ENCODE measurements at regions not wholly inside any gene's neighbourhood (a gene's known extent, or its start where the extent isn't known, plus 50 kb on each side); places are given as distances from the start of the nearest gene placed in this dataset.

GRCh38 chr2:234438305-234438977 is 58.4 kb downstream of the ARL4C start:
- DNase-seq = no peak

- DNase-seq = peak; percentile 73
Observed at GRCh38 chr2:234437642-234438304, 59.1 kb downstream of the ARL4C start.

- no peak for DNase-seq
Observed at GRCh38 chr2:234436482-234436837, 60.4 kb downstream of the ARL4C start.

- DNase-seq = no peak
Observed at GRCh38 chr2:234435836-234436481, 60.9 kb downstream of the ARL4C start.

GRCh38 chr2:234433201-234433600 is 63.7 kb downstream of the ARL4C start:
- no peak for DNase-seq

- DNase-seq = no peak
Observed at GRCh38 chr2:234430871-234431270, 66.0 kb downstream of the ARL4C start.

- no peak for DNase-seq
Observed at GRCh38 chr2:234429265-234429664, 67.6 kb downstream of the ARL4C start.

GRCh38 chr2:234427081-234428061 is 69.5 kb downstream of the ARL4C start:
- DNase-seq = no peak

GRCh38 chr2:234426616-234427015 is 70.3 kb downstream of the ARL4C start:
- DNase-seq = no peak

GRCh38 chr2:234425639-234426603 is 71.0 kb downstream of the ARL4C start:
- DNase-seq = peak; percentile 36

GRCh38 chr2:234423884-234424283 is 73.0 kb downstream of the ARL4C start:
- no peak for DNase-seq

- DNase-seq = peak; percentile 60
Observed at GRCh38 chr2:234422981-234423431, 73.9 kb downstream of the ARL4C start.

- peak; percentile 42 for DNase-seq
Observed at GRCh38 chr2:234422273-234422732, 74.6 kb downstream of the ARL4C start.

GRCh38 chr2:234420408-234420807 is 76.5 kb downstream of the ARL4C start:
- peak; percentile 74 for DNase-seq

- no peak for DNase-seq
Observed at GRCh38 chr2:234419726-234420125, 77.2 kb downstream of the ARL4C start.

- no peak for DNase-seq
Observed at GRCh38 chr2:234415706-234416105, 81.2 kb downstream of the ARL4C start.

GRCh38 chr2:234414596-234414995 is 82.3 kb downstream of the ARL4C start:
- no peak for DNase-seq

GRCh38 chr2:234412726-234413125 is 84.2 kb downstream of the ARL4C start:
- DNase-seq = peak; percentile 20

GRCh38 chr2:234411793-234412192 is 85.1 kb downstream of the ARL4C start:
- DNase-seq = no peak

GRCh38 chr2:234410526-234410925 is 86.4 kb downstream of the ARL4C start:
- no peak for DNase-seq

GRCh38 chr2:234409590-234409989 is 87.3 kb downstream of the ARL4C start:
- DNase-seq = no peak

- DNase-seq = peak; percentile 68
Observed at GRCh38 chr2:234406085-234406484, 90.8 kb downstream of the ARL4C start.
